ENCODE measurements at regions not wholly inside any gene's neighbourhood (a gene's known extent, or its start where the extent isn't known, plus 50 kb on each side); places are given as distances from the start of the nearest gene placed in this dataset.

DNA sequence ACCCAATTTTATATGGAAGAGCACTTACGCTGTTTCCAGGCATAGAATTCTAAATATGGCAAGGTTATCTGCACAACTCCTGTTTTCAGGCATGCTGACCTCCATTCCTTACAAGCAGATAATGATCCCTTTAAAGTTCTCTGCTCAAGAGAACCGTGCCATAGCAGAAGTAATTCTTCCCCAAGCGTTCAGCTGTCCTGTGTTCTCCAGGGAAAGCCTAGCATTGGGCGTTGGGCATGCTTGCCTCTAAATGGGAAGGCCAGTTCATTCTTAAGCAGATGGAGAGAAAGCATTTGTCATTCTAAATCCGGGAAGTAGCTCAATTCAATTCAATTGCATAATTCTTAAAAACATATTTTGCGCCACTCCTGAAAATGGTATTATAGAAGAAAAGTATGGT, 55.7 kb upstream of the EML4 start:
- H3K4me1 ChIP-seq: peaks cover 18% of the 10 kb centered on the region
- no peaks in the 10 kb centered on the region for H3K27me3 ChIP-seq (ENCODE audit: control insufficient read depth, insufficient read depth, low read length)
- no peaks in the 10 kb centered on the region for H3K9me3 ChIP-seq (ENCODE audit: control insufficient read depth, low read length)
- H3K79me2 ChIP-seq: no peaks in the 10 kb centered on the region
- H3K4me2 ChIP-seq (ENCODE audit: low read length): no peak overlapping the region
- H3K9ac ChIP-seq: no peak overlapping the region
- H3K4me3 ChIP-seq (ENCODE audit: low read depth, low read length): no peak overlapping the region
- H3K36me3 ChIP-seq (ENCODE audit: control insufficient read depth, insufficient read depth, low read length): no peaks in the 10 kb centered on the region
- TF ChIP-seq, protein P1, sequence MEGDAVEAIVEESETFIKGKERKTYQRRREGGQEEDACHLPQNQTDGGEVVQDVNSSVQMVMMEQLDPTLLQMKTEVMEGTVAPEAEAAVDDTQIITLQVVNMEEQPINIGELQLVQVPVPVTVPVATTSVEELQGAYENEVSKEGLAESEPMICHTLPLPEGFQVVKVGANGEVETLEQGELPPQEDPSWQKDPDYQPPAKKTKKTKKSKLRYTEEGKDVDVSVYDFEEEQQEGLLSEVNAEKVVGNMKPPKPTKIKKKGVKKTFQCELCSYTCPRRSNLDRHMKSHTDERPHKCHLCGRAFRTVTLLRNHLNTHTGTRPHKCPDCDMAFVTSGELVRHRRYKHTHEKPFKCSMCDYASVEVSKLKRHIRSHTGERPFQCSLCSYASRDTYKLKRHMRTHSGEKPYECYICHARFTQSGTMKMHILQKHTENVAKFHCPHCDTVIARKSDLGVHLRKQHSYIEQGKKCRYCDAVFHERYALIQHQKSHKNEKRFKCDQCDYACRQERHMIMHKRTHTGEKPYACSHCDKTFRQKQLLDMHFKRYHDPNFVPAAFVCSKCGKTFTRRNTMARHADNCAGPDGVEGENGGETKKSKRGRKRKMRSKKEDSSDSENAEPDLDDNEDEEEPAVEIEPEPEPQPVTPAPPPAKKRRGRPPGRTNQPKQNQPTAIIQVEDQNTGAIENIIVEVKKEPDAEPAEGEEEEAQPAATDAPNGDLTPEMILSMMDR (IDR thresholded peaks at IDR 0.05): no peak
- H3K27ac ChIP-seq: no peak overlapping the region
- H2AFZ ChIP-seq: no peak overlapping the region

DNA sequence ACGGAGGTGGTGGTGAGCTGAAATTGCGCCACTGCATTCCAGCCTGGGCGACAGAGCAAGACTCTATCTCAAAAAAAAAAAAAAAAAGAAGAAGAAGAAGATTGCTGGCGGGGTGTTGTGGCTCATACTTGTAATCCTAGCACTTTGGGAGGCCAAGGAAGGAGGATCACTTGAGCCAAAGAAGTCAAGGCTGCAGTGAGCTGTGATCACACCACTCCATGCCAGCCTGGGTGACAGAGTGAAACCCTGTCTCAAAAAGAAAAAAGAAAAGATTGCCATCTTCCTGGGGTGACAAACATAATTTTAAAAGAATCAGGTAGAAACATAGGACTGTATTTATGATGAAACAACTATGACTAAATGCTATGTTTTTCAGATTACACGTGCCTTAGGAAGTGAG, 55.1 kb upstream of the EML4 start:
- TF ChIP-seq, protein P1 (IDR thresholded peaks at IDR 0.05): no peak
- Histone ChIP-seq H3K9me3 (ENCODE audit: control insufficient read depth, low read length) (no peaks in the 10 kb centered on the region), H3K79me2 (no peaks in the 10 kb centered on the region), H3K4me3 (ENCODE audit: low read depth, low read length) (no peak overlapping the region), H3K27me3 (ENCODE audit: control insufficient read depth, insufficient read depth, low read length) (no peaks in the 10 kb centered on the region), H3K9ac (no peak overlapping the region), H3K36me3 (ENCODE audit: control insufficient read depth, insufficient read depth, low read length) (no peaks in the 10 kb centered on the region), H3K4me1 (peaks cover 18% of the 10 kb centered on the region), H2AFZ (no peak overlapping the region), H3K27ac (no peak overlapping the region), H3K4me2 (ENCODE audit: low read length) (no peak overlapping the region)

DNA sequence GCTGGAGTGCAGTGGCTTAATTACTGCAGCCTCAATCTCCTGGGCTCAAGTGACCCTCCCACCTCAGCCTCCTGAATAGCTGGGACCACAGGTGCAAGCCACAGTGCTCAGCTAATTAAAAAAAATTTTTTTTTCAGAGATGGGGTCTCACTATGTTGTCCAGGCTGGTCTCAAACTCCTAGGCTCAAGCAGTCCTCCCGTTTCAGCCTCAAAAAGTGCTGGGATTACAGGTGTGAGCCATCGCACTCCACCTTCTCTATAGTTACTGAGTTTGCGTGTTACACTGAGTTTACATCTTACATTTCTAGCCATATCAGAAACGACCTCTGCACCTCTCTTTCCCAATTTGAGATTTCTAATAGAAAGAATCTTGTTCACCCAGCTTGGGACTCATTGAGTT, 53.6 kb upstream of the EML4 start:
- H3K4me1 ChIP-seq: peaks cover 11% of the 10 kb centered on the region

DNA sequence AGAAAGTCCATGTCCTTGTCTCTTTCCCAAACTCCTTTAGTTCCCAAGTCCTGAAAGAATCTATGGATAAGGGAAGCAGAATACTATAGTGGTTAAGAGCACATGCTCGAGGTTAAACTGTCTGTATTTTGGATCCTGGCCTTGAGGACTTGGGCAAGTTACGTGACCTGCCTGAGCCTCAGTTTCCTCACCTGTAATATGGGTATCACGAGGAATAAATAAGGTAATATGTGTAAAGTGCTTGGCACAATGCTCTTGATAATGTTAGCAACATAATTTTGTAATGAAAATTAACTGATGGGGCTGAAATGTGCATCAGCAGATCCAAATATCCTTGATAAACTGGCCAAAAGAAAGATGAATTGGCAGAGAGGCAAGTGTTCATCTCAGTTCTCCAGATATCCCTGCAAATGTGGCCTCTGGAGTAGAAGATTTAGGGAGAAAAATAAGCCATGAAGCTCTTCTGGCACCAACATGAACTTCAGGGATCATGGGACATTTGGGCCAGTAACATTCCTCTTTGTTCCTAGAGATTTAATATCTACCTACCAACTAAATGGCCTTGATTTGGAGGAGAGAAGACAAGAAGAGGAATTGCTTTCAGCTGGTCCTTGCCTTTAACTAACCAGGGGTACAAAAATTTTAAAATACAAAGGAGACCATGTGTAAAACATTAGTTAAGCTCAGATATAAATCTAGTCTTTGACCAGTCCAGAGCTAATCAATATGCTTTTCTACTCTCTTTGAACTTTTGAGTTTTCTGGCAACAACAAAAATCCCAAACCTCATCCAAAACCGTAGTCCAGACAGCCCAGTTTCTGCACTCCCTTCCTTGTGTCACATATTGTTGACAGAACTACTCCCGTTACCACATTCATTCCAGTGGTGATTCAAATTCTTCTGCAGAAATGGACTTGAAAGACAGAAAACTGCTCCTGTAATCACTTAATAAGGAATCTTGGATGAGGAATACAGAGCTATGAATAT, 52.7 kb upstream of the EML4 start:
- TF ChIP-seq, protein P1 (IDR thresholded peaks at IDR 0.05): no peak
- Histone ChIP-seq H3K27me3 (ENCODE audit: control insufficient read depth, insufficient read depth, low read length) (no peaks in the 10 kb centered on the region), H3K9me3 (ENCODE audit: control insufficient read depth, low read length) (no peaks in the 10 kb centered on the region), H3K27ac (no peak overlapping the region), H3K36me3 (ENCODE audit: control insufficient read depth, insufficient read depth, low read length) (no peaks in the 10 kb centered on the region), H3K79me2 (no peaks in the 10 kb centered on the region), H3K4me1 (peaks cover 4% of the 10 kb centered on the region), H3K9ac (no peak overlapping the region), H3K4me2 (ENCODE audit: low read length) (no peak overlapping the region), H2AFZ (no peak overlapping the region), H3K4me3 (ENCODE audit: low read depth, low read length) (no peak overlapping the region)

More for the DNA sequence above, 53.6 kb upstream of the EML4 start:
- no peak overlapping the region for H3K4me3 ChIP-seq (ENCODE audit: low read depth, low read length)
- no peaks in the 10 kb centered on the region for H3K79me2 ChIP-seq
- no peak overlapping the region for H3K27ac ChIP-seq
- H3K4me2 ChIP-seq (ENCODE audit: low read length): no peak overlapping the region
- no peaks in the 10 kb centered on the region for H3K9me3 ChIP-seq (ENCODE audit: control insufficient read depth, low read length)
- TF ChIP-seq, protein P1 (IDR thresholded peaks at IDR 0.05): no peak
- H3K9ac ChIP-seq: no peak overlapping the region
- no peak overlapping the region for H2AFZ ChIP-seq
- H3K27me3 ChIP-seq (ENCODE audit: control insufficient read depth, insufficient read depth, low read length): no peaks in the 10 kb centered on the region
- no peaks in the 10 kb centered on the region for H3K36me3 ChIP-seq (ENCODE audit: control insufficient read depth, insufficient read depth, low read length)

All from parathyroid adenoma (tissue), 2 donors.